ENCODE measurements at regions not wholly inside any gene's neighbourhood (a gene's known extent, or its start where the extent isn't known, plus 50 kb on each side); places are given as distances from the start of the nearest gene placed in this dataset.
"Not testable (repeated sequence)": the region's sequence is repeated elsewhere in the genome, so short reads cannot be mapped to it uniquely, and the experiment has no call there.

GRCh38 chr3:102946445-102946844 lies 511.6 kb downstream of the ZPLD1 start:
- TF ChIP-seq PATZ1 (CRISPR knock-in tag; IDR thresholded peaks at IDR 0.05; ENCODE audit: borderline replicate concordance); ARNTL (CRISPR knock-in tag; IDR thresholded peaks at IDR 0.05; ENCODE audit: borderline replicate concordance, low read depth); GLIS3 (CRISPR knock-in tag; IDR thresholded peaks at IDR 0.05); CSDC2 (CRISPR knock-in tag; IDR thresholded peaks at IDR 0.05); CREB5 (CRISPR knock-in tag; IDR thresholded peaks at IDR 0.05; ENCODE audit: low read depth); CSRNP3 (CRISPR knock-in tag; IDR thresholded peaks at IDR 0.05); OSR1 (CRISPR knock-in tag; IDR thresholded peaks at IDR 0.05); POU6F1 (CRISPR knock-in tag; IDR thresholded peaks at IDR 0.05; ENCODE audit: borderline replicate concordance, low read depth); BACH2 (CRISPR knock-in tag; IDR thresholded peaks at IDR 0.05; ENCODE audit: borderline replicate concordance); ZNF565 (CRISPR knock-in tag; conservative IDR thresholded peaks at IDR 0.05; ENCODE audit: low read depth); PPARA (CRISPR knock-in tag; IDR thresholded peaks at IDR 0.05; ENCODE audit: borderline replicate concordance); TCF4 (CRISPR knock-in tag; IDR thresholded peaks at IDR 0.05; ENCODE audit: borderline replicate concordance): not testable (repeated sequence)
